ENCODE measurements at regions not wholly inside any gene's neighbourhood (a gene's known extent, or its start where the extent isn't known, plus 50 kb on each side); places are given as distances from the start of the nearest gene placed in this dataset.
"Not testable (repeated sequence)": the region's sequence is repeated elsewhere in the genome, so short reads cannot be mapped to it uniquely, and the experiment has no call there.

DNA sequence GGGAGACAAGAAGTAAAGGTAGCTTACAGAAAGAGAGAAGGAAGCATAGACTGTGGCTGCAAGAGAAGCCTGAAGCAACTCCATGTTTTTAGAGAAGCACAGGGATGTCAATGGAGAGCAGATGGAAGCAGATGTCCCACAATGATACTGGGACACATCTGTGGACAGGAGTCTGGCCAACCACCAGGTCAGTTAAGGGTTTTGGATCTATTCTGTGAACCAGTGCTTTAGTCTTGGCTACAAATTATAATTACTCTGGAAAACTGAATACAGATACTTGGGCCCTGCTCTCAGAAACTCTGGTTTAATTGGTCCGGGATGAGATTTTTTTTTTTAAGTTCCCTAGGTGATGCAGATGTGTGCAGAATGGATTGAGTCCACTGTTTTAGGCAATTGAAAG, 592.8 kb downstream of the CSNK1G3 start:
- 64 to 83% methylated on average over 1 of the region's 1 CpG for WGBS, 2 donors
- no peaks in the 10 kb centered on the region for H3K4me1 ChIP-seq
- no peak overlapping the region for H3K4me3 ChIP-seq
- intact Hi-C loops (cut with DNase I; ENCODE audit: low total_unique reads): no loop called here
- H3K36me3 ChIP-seq (ENCODE audit: low read depth, missing control alignments): no peaks in the 10 kb centered on the region
- no peak for DNase-seq
- no peak overlapping the region for H3K27ac ChIP-seq
- H3K9me3 ChIP-seq: no peaks in the 10 kb centered on the region
- TF ChIP-seq, protein P1, sequence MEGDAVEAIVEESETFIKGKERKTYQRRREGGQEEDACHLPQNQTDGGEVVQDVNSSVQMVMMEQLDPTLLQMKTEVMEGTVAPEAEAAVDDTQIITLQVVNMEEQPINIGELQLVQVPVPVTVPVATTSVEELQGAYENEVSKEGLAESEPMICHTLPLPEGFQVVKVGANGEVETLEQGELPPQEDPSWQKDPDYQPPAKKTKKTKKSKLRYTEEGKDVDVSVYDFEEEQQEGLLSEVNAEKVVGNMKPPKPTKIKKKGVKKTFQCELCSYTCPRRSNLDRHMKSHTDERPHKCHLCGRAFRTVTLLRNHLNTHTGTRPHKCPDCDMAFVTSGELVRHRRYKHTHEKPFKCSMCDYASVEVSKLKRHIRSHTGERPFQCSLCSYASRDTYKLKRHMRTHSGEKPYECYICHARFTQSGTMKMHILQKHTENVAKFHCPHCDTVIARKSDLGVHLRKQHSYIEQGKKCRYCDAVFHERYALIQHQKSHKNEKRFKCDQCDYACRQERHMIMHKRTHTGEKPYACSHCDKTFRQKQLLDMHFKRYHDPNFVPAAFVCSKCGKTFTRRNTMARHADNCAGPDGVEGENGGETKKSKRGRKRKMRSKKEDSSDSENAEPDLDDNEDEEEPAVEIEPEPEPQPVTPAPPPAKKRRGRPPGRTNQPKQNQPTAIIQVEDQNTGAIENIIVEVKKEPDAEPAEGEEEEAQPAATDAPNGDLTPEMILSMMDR (IDR thresholded peaks at IDR 0.05): no peak
- TF ChIP-seq POLR2A (IDR thresholded peaks at IDR 0.05): no peak
- H3K27me3 ChIP-seq: no peaks in the 10 kb centered on the region

DNA sequence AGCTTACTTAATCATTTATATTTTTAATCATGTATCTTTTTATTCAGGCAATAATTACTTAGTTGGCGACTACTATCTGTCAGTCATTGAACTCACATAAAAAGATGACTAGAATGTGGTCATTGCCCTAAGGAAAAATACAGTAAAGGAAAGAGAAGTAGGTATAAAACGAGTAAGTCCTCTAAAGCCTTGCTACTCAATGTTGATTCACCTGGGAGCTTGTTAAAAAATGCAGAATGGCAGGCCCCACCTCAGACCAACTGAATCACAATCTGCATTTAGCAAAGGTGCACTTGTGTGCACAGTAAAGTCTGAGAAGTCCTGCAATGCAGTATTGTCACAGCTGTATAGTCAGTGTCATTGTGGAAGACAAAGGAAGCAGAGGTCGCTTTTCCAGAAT, 592.4 kb downstream of the CSNK1G3 start:
- H3K9me3 ChIP-seq: no peaks in the 10 kb centered on the region
- H3K36me3 ChIP-seq (ENCODE audit: low read depth, missing control alignments): no peaks in the 10 kb centered on the region
- H3K27me3 ChIP-seq: no peaks in the 10 kb centered on the region
- H3K27ac ChIP-seq: no peak overlapping the region
- H3K4me3 ChIP-seq: no peak overlapping the region
- DNase-seq: no peak
- no peak for TF ChIP-seq POLR2A (IDR thresholded peaks at IDR 0.05)
- TF ChIP-seq, protein P1 (IDR thresholded peaks at IDR 0.05): no peak
- whole genome bisulfite sequencing, 2 donors: 89 to 91% methylated on average over 3 of the region's 3 CpGs
- intact Hi-C loops (cut with DNase I; ENCODE audit: low total_unique reads): no loop called here
- H3K4me1 ChIP-seq: no peaks in the 10 kb centered on the region

DNA sequence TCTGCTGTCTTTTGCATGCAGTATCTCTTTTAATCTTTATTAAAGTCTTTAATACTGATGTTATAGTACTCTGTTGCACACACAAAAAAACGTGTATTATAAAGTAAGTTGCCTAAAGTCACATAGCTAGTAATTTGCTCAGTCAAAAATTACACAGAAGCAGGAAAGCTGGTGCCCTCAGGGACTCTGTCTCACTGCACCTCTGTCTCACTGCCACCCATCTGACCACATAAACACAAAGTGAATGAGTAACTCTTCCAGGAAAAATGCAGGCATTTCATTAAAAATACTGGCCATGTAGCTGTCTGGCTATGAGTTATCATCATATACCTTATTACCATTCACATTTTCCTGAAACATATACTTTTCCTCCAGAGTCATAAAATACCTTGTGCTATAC, 591.7 kb downstream of the CSNK1G3 start:
- no peak overlapping the region for H3K4me3 ChIP-seq
- H3K9me3 ChIP-seq: no peaks in the 10 kb centered on the region
- TF ChIP-seq, protein P1 (IDR thresholded peaks at IDR 0.05): no peak
- no peak for TF ChIP-seq POLR2A (IDR thresholded peaks at IDR 0.05)
- H3K27ac ChIP-seq: no peak overlapping the region
- no peaks in the 10 kb centered on the region for H3K4me1 ChIP-seq
- H3K36me3 ChIP-seq (ENCODE audit: low read depth, missing control alignments): no peaks in the 10 kb centered on the region
- intact Hi-C loops (cut with DNase I; ENCODE audit: low total_unique reads): no loop called here
- H3K27me3 ChIP-seq: no peaks in the 10 kb centered on the region
- no peak for DNase-seq
- WGBS, 2 donors: 61 to 68% methylated on average over 1 of the region's 1 CpG

DNA sequence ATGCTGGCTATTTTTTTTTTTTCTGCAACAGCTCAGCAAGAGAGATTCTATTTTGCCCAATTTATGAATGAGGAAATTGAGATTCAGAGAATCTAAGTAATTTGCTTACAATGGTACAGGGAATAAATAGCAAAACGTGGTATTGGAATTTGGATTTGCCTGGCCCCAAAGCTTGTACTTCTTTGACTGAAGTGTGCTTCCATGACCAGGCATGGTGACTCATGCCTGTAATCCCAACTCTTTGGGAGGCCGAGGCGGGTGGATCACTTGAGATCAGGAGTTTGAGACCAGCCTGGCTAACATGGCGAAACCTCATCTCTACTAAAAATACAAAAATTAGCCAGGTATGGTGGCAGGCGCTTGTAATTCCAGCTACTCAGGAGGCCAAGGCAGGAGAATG, 591.1 kb downstream of the CSNK1G3 start:
- H3K4me3 ChIP-seq; H3K4me1 ChIP-seq; H3K27me3 ChIP-seq; intact Hi-C loops (cut with DNase I; ENCODE audit: low total_unique reads); H3K27ac ChIP-seq; DNase-seq; H3K36me3 ChIP-seq (ENCODE audit: low read depth, missing control alignments); H3K9me3 ChIP-seq: not testable (repeated sequence)
- 83 to 95% methylated on average over 5 of the region's 5 CpGs for WGBS, 2 donors

DNA sequence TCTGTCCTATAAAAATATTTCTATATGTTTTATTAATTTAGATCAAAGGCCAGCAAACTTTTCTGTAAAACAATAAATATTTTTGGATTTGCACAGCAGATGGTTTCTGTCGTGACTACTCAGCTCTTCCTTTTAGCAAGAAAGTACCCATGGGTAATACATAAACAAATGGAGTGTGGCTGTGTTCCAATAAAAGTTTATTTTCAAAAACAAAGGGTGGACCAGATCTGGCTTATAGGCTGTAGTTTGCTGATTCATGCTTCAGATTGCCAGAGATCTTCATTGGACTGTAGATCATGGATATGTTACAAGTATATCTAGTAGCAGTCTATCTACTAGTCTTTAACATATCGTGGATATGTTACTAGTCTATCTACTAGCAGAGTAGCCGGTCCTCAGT, 590.5 kb downstream of the CSNK1G3 start:
- no peak for DNase-seq
- H3K36me3 ChIP-seq (ENCODE audit: low read depth, missing control alignments): no peaks in the 10 kb centered on the region
- no peaks in the 10 kb centered on the region for H3K9me3 ChIP-seq
- TF ChIP-seq, protein P1 (IDR thresholded peaks at IDR 0.05): no peak
- no peak for TF ChIP-seq POLR2A (IDR thresholded peaks at IDR 0.05)
- WGBS, 2 donors: 83 to 88% methylated on average over 3 of the region's 3 CpGs
- no peaks in the 10 kb centered on the region for H3K27me3 ChIP-seq
- H3K4me3 ChIP-seq: no peak overlapping the region
- intact Hi-C loops (cut with DNase I; ENCODE audit: low total_unique reads): no loop called here
- H3K27ac ChIP-seq: no peak overlapping the region
- H3K4me1 ChIP-seq: no peaks in the 10 kb centered on the region
